ENCODE measurements at regions not wholly inside any gene's neighbourhood (a gene's known extent, or its start where the extent isn't known, plus 50 kb on each side); places are given as distances from the start of the nearest gene placed in this dataset.

DNA sequence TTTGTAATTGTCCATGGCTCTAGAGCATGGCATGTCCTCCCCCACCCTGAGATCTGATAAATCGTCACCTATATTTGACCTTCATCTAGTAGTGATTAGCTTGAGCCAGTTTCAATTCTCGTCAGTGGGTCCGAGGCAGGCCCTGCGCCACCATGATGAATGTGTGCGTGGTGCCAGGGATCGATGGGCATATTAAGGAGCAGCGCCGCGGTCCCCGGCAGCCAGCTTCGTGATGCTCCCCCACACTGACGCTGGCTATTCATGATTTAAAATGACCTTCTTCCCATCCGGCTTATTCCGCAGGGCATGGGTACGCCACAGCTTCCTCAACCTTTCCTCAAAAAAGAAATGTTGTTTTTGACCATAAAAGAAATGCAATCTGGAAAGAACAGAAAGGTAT, 68.0 kb downstream of the SLC25A47 start:
- no peaks in the 10 kb centered on the region for H3K36me3 ChIP-seq (ENCODE audit: insufficient read depth, low read length)
- H3K4me1 ChIP-seq (ENCODE audit: control insufficient read depth, insufficient read depth, low read length, unreplicated experiment) = peaks cover 19% of the 10 kb centered on the region
- H3K27me3 ChIP-seq (ENCODE audit: insufficient read depth, low read length) = no peaks in the 10 kb centered on the region
- H3K27ac ChIP-seq (ENCODE audit: low read depth, low read length) = no peak overlapping the region
- H3K79me2 ChIP-seq (ENCODE audit: control insufficient read depth, insufficient read depth, low read length, unreplicated experiment) = peaks cover 8% of the 10 kb centered on the region
- no peak overlapping the region for H3K4me3 ChIP-seq (ENCODE audit: low read depth, low read length)
- H2AFZ ChIP-seq (ENCODE audit: low read length, unreplicated experiment) = no peak overlapping the region

DNA sequence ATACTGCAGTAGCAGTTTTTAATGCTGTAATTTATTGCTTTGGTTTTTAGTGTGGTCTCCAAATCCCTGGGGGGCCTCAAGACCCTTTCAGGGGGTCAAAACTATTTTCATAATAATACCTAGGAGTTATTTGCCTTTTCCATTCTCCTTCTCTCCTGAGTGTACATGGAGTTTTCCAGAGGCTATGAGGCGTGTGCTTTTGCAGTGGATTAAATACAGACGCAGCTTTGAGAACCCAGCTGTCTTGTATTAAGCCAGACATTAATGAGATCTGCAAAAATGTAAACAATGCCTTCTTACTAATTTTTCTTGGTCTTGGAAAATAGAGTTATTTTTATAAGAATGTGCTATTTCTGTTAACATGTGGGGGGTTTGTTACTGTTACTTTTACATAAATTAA, 68.6 kb downstream of the SLC25A47 start:
- Histone ChIP-seq H3K4me1 (ENCODE audit: control insufficient read depth, insufficient read depth, low read length, unreplicated experiment) (peaks cover 15% of the 10 kb centered on the region), H3K27ac (ENCODE audit: low read depth, low read length) (no peak overlapping the region), H3K27me3 (ENCODE audit: insufficient read depth, low read length) (no peaks in the 10 kb centered on the region), H3K79me2 (ENCODE audit: control insufficient read depth, insufficient read depth, low read length, unreplicated experiment) (peaks cover 8% of the 10 kb centered on the region), H2AFZ (ENCODE audit: low read length, unreplicated experiment) (no peak overlapping the region), H3K36me3 (ENCODE audit: insufficient read depth, low read length) (no peaks in the 10 kb centered on the region), H3K4me3 (ENCODE audit: low read depth, low read length) (no peak overlapping the region)

DNA sequence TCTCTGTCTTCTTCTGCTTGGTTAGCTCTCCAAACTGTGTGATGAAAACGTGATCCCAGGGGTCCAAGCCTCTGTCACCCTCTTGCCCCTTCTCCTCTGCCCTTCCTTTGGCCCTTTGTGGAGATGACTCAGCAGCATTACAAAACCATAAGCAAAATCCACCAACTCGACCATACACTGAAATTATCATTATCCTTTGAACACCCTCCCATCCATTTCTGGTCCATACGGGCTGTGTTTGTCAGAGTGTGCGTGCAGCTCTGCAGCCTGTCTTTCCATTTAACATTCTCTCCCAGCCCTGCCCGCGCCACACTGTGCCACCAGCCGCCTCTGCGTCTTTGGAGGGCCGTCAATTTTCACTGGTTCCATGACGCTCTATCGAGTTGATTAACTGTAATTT, 69.2 kb downstream of the SLC25A47 start:
- H3K4me1 ChIP-seq (ENCODE audit: control insufficient read depth, insufficient read depth, low read length, unreplicated experiment) = peaks cover 15% of the 10 kb centered on the region
- H3K36me3 ChIP-seq (ENCODE audit: insufficient read depth, low read length) = no peaks in the 10 kb centered on the region
- H3K27me3 ChIP-seq (ENCODE audit: insufficient read depth, low read length) = no peaks in the 10 kb centered on the region
- no peak overlapping the region for H3K4me3 ChIP-seq (ENCODE audit: low read depth, low read length)
- H3K79me2 ChIP-seq (ENCODE audit: control insufficient read depth, insufficient read depth, low read length, unreplicated experiment) = peaks cover 8% of the 10 kb centered on the region
- H2AFZ ChIP-seq (ENCODE audit: low read length, unreplicated experiment) = no peak overlapping the region
- no peak overlapping the region for H3K27ac ChIP-seq (ENCODE audit: low read depth, low read length)

DNA sequence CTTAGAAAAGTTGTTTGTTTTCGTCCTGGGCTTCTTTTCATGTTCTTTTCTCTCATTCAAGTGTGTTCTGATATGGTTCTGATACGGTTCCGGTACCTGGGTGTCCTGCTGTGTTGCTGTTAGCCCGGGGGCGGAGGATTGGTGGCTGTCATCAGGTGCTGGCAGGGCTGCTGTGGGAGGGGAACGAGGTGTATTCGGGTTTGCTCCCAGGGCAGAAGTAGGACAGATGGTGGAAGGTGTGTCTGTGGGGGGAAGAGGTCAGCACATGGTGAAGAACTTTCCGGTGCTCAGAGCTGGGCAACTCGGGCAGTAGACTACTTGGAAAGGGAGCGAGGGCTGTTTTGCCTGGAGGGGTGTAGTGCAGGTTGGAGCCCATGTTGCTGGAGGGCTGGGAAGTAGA, 70.2 kb downstream of the SLC25A47 start:
- no peak overlapping the region for H3K27ac ChIP-seq (ENCODE audit: low read depth, low read length)
- H3K36me3 ChIP-seq (ENCODE audit: insufficient read depth, low read length) = no peaks in the 10 kb centered on the region
- H3K4me1 ChIP-seq (ENCODE audit: control insufficient read depth, insufficient read depth, low read length, unreplicated experiment) = peaks cover 15% of the 10 kb centered on the region

DNA sequence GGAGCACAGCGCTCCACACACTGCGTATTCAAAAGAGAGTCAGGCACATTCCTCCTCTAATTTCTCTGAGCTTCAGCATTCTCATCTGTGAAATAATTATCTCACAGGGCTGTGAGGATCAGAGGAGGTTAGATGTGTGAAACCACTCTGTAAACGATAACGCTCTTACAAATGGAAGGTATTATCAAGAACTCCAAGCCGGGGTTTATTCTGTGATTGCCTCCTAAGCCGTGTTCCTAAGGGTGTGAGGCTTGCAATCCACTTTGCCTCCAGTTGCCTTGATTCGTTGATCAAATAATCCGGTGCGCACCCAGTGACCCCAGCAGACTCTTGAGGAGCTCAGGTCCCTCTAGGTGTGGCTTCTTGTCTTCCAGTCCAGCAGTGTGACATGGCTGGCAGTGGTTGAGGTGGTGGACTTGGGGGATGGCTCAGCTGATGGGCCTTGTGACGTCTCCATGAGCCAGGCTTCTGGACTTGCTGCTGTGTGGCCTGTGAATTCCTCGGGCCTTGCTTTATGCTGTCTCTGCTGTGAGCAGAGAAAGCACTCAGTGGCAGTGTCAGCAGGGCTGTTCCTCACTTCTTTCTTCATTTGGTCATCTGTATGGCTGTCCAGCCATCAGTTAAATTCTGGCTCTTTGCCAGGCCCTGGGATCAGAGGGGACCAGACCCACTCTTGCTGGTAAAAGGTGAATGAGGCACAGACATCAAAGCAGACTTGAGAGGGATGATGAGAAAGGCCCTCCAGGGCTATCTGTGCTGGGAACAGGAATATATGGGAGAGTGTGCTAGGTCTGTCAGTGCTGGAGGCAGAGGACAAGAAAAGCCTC, 71.0 kb downstream of the SLC25A47 start:
- Histone ChIP-seq H2AFZ (ENCODE audit: low read length, unreplicated experiment) (no peak overlapping the region), H3K4me3 (ENCODE audit: low read depth, low read length) (no peak overlapping the region), H3K27me3 (ENCODE audit: insufficient read depth, low read length) (no peaks in the 10 kb centered on the region), H3K4me1 (ENCODE audit: control insufficient read depth, insufficient read depth, low read length, unreplicated experiment) (peaks cover 15% of the 10 kb centered on the region), H3K27ac (ENCODE audit: low read depth, low read length) (no peak overlapping the region), H3K79me2 (ENCODE audit: control insufficient read depth, insufficient read depth, low read length, unreplicated experiment) (peaks cover 8% of the 10 kb centered on the region), H3K36me3 (ENCODE audit: insufficient read depth, low read length) (no peaks in the 10 kb centered on the region)

More for the DNA sequence above, 70.2 kb downstream of the SLC25A47 start:
- H3K27me3 ChIP-seq (ENCODE audit: insufficient read depth, low read length) = no peaks in the 10 kb centered on the region
- H2AFZ ChIP-seq (ENCODE audit: low read length, unreplicated experiment) = no peak overlapping the region
- H3K79me2 ChIP-seq (ENCODE audit: control insufficient read depth, insufficient read depth, low read length, unreplicated experiment) = peaks cover 8% of the 10 kb centered on the region
- no peak overlapping the region for H3K4me3 ChIP-seq (ENCODE audit: low read depth, low read length)

DNA sequence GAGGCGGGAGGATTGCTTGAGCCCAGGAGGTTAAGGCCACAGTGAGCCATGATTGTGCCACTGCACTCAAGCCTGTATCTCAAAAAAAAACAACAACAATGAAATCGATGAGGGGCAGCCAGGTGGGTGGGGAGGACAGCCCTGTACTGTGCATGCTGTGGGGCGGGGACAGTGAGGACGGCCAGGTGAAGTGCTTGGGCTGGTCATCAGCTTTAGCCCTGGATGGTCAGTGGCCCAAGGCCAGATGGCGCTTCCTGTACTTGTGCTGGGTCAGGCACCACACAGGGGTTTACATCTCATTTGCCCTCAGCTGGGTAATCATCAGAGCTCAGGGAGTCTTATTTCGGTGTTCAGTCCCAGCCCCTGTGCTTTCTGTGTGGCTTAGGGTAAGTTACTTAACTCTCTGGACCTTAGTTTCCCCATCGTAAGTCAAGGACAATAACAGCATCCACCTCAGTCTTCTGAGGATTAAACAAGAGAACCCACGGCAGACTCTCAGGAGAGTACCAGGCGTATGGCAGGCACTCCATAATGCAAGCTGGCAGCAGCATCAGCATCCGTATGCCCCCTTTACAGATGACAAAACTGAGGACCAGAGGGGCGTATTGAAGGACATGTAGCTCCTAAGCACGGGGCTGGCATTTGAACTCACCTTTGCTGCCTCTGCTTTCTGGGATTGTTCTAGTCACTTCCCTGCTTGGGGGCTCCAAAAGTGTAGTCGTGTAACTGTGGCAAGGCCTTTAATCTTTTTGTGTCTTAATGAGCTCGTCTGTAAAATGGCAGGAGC, 71.9 kb downstream of the SLC25A47 start:
- no peaks in the 10 kb centered on the region for H3K36me3 ChIP-seq (ENCODE audit: insufficient read depth, low read length)
- no peaks in the 10 kb centered on the region for H3K27me3 ChIP-seq (ENCODE audit: insufficient read depth, low read length)
- H3K4me3 ChIP-seq (ENCODE audit: low read depth, low read length) = no peak overlapping the region
- peaks cover 8% of the 10 kb centered on the region for H3K79me2 ChIP-seq (ENCODE audit: control insufficient read depth, insufficient read depth, low read length, unreplicated experiment)
- H3K27ac ChIP-seq (ENCODE audit: low read depth, low read length) = no peak overlapping the region
- peaks cover 15% of the 10 kb centered on the region for H3K4me1 ChIP-seq (ENCODE audit: control insufficient read depth, insufficient read depth, low read length, unreplicated experiment)
- no peak overlapping the region for H2AFZ ChIP-seq (ENCODE audit: low read length, unreplicated experiment)

- Histone ChIP-seq H3K4me3 (ENCODE audit: low read depth, low read length) (no peak overlapping the region), H3K27ac (ENCODE audit: low read depth, low read length) (no peak overlapping the region)
Measured at GRCh38 chr14:100396266-100396795, 73.2 kb downstream of the SLC25A47 start.

GRCh38 chr14:100397005-100397404, 73.9 kb downstream of the SLC25A47 start:
- H3K4me3 ChIP-seq (ENCODE audit: low read depth, low read length) = no peak overlapping the region
- H3K79me2 ChIP-seq (ENCODE audit: control insufficient read depth, insufficient read depth, low read length, unreplicated experiment) = peaks cover 8% of the 10 kb centered on the region
- H3K36me3 ChIP-seq (ENCODE audit: insufficient read depth, low read length) = no peaks in the 10 kb centered on the region
- H2AFZ ChIP-seq (ENCODE audit: low read length, unreplicated experiment) = no peak overlapping the region
- H3K27me3 ChIP-seq (ENCODE audit: insufficient read depth, low read length) = no peaks in the 10 kb centered on the region
- H3K27ac ChIP-seq (ENCODE audit: low read depth, low read length) = no peak overlapping the region
- peaks cover 9% of the 10 kb centered on the region for H3K4me1 ChIP-seq (ENCODE audit: control insufficient read depth, insufficient read depth, low read length, unreplicated experiment)

More at GRCh38 chr14:100396266-100396795, 73.2 kb downstream of the SLC25A47 start:
- Histone ChIP-seq H3K27me3 (ENCODE audit: insufficient read depth, low read length) (no peaks in the 10 kb centered on the region), H2AFZ (ENCODE audit: low read length, unreplicated experiment) (no peak overlapping the region), H3K36me3 (ENCODE audit: insufficient read depth, low read length) (no peaks in the 10 kb centered on the region), H3K79me2 (ENCODE audit: control insufficient read depth, insufficient read depth, low read length, unreplicated experiment) (peaks cover 8% of the 10 kb centered on the region), H3K4me1 (ENCODE audit: control insufficient read depth, insufficient read depth, low read length, unreplicated experiment) (peaks cover 15% of the 10 kb centered on the region)

GRCh38 chr14:100398044-100398443, 74.9 kb downstream of the SLC25A47 start:
- Histone ChIP-seq H2AFZ (ENCODE audit: low read length, unreplicated experiment) (no peak overlapping the region), H3K27me3 (ENCODE audit: insufficient read depth, low read length) (no peaks in the 10 kb centered on the region), H3K4me1 (ENCODE audit: control insufficient read depth, insufficient read depth, low read length, unreplicated experiment) (no peaks in the 10 kb centered on the region), H3K4me3 (ENCODE audit: low read depth, low read length) (no peak overlapping the region), H3K79me2 (ENCODE audit: control insufficient read depth, insufficient read depth, low read length, unreplicated experiment) (peaks cover 8% of the 10 kb centered on the region), H3K36me3 (ENCODE audit: insufficient read depth, low read length) (no peaks in the 10 kb centered on the region), H3K27ac (ENCODE audit: low read depth, low read length) (no peak overlapping the region)

- Histone ChIP-seq H3K4me1 (ENCODE audit: control insufficient read depth, insufficient read depth, low read length, unreplicated experiment) (no peaks in the 10 kb centered on the region), H3K4me3 (ENCODE audit: low read depth, low read length) (no peak overlapping the region), H3K79me2 (ENCODE audit: control insufficient read depth, insufficient read depth, low read length, unreplicated experiment) (peaks cover 4% of the 10 kb centered on the region), H3K27me3 (ENCODE audit: insufficient read depth, low read length) (no peaks in the 10 kb centered on the region), H2AFZ (ENCODE audit: low read length, unreplicated experiment) (no peak overlapping the region), H3K36me3 (ENCODE audit: insufficient read depth, low read length) (no peaks in the 10 kb centered on the region), H3K27ac (ENCODE audit: low read depth, low read length) (no peak overlapping the region)
Measured at GRCh38 chr14:100399052-100399849, 76.1 kb downstream of the SLC25A47 start.
